ENCODE measurements at regions not wholly inside any gene's neighbourhood (a gene's known extent, or its start where the extent isn't known, plus 50 kb on each side); places are given as distances from the start of the nearest gene placed in this dataset.

- no peak for DNase-seq (ENCODE audit: low read depth in 2 of 2)
These were observed 70.8 kb upstream of the PGRMC2 start for GRCh38 chr4:128358231-128358912.

- no peak for DNase-seq (ENCODE audit: low read depth in 2 of 2)
These were observed 69.7 kb upstream of the PGRMC2 start for GRCh38 chr4:128357286-128357685.

- DNase-seq (ENCODE audit: low read depth in 2 of 2) = no peak
These were observed 67.7 kb upstream of the PGRMC2 start for GRCh38 chr4:128355305-128355704.

GRCh38 chr4:128354205-128354821, 66.7 kb upstream of the PGRMC2 start:
- DNase-seq (ENCODE audit: low read depth in 2 of 2) = no peak

DNA sequence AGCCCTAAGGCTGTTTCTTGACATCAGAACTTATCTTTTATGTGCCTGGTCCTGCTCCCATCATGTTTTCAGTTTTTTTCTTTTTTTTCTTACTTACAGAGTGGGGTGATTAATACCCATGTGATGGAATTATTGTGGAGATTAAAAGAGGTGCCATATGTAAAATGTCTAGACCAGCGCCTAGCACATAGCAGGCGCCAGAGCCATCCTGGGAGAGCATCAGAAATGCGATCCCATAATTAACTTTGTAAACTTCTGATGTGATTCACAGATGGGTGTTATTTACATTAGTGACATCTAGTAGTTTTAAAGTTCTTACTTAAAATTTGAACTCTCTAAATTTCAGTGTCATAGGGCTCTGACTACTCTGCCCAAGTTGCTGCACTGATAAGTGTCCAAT, 66.2 kb upstream of the PGRMC2 start:
- DNase-seq (ENCODE audit: low read depth in 2 of 2) = no peak

- DNase-seq (ENCODE audit: low read depth in 2 of 2) = no peak
These were observed 63.9 kb upstream of the PGRMC2 start for GRCh38 chr4:128351502-128351901.

DNA sequence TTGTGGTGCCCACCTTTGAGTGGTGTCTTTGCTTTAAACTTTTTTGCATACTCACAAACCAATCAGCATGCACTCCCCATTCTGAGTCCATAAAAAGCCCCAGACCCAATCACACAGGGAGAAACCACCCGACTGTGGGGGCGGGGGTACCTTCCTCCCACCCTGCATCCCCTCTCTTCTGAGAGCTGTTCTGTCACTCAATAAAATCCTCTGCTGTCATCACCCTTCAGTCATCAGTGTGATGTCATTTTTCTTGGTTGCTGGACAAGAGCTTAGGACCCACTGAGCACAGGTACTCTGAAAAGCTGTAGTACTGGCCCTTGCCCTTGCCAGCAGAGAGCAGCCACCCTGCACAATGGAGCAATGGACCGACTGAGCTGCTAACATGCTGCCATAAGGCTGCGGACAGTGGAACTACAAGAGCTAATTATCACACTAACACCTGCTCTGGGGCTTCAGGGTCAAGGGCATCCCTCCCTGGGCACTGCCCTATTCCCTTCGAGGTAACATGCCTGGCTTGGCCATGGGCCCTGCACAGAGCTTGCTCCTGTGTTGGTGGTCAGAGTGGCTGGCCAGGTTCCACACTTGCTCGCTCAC, 62.9 kb upstream of the PGRMC2 start:
- DNase-seq (ENCODE audit: low read depth in 2 of 2) = no peak

- no peak for DNase-seq (ENCODE audit: low read depth in 2 of 2)
These were observed 62.3 kb upstream of the PGRMC2 start for GRCh38 chr4:128349921-128350320.

- no peak for DNase-seq (ENCODE audit: low read depth in 2 of 2)
These were observed 60.5 kb upstream of the PGRMC2 start for GRCh38 chr4:128347930-128348660.

DNA sequence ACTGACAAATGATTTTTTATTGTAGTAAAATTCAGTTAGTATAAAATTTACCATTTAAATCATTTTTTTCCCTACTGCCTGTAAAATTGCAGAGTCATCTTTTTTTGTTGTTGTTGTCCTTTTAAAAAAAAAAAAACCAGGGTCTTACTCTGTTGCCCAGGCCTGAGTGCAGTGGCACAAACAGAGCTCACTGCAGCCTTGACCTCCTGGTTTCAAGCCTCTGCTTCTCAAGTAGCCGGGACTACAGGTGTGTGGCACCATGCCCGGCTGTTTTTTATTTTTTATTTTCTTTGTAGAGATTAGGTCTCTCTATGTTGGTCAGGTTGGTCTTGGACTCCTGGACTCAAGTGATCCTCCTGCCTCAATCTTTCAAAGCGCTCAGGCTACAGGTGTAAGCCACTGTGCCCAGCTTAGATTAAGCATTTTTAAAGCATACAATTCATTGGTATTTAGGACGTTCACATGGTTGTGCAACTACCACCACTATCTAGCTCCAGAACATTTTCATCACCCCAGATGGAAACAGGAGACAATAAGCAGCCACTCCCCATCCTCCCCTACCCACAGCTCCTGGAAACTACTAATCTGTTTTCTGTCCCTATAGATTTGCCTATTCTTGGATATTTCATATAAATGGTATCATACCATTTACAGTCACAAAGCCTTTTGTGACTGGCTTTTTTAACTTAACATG, 59.7 kb upstream of the PGRMC2 start:
- DNase-seq (ENCODE audit: low read depth in 2 of 2) = no peak

DNA sequence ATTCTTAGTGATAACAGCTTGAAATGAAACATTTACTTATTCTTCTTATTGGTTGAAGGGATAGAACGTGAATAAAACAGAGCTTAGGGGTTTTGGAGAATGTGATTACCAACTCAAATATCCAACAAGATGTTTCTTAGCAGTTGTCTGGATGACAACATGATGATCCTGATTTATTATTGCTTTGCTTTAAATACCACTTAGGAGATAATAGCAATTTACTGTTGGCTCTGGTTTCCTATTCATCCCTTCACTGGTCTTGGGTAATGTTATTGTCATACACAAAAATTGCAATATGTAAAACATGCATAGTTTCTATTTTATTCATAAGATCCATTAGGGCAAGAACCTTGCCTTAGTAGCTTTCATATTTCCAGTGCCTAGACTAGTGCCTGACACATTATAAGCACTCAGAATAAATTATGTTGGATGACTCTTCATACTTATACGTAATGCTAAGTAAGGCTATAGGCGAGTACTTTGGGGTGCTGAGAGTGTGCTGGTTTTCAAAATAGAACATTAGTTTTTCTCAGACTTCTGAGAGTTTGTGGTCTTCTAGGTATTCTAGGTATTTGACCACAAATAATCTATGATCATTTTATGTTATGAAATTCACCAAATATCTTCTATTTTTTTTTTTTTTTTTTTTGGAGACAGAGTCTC, 58.6 kb upstream of the PGRMC2 start:
- no peak for DNase-seq (ENCODE audit: low read depth in 2 of 2)

DNA sequence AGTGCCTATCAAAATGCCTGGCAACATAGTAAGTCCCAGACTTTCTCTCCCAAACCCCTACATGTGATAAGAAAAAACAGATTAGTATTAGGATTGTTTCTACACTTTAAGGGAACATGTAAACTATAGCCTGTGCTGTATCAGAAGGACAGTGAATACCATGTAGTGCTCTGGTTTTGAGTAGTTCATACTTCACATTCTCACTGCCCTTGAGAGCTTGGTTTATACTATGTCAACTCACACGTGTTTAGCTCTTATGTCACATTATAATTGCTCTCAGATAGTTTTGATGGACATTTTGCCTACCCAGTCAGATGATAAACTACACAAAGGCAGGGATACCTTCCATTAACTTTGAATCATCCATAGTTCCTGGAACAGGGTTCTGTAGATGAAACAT, 58.0 kb upstream of the PGRMC2 start:
- no peak for DNase-seq (ENCODE audit: low read depth in 2 of 2)

DNA sequence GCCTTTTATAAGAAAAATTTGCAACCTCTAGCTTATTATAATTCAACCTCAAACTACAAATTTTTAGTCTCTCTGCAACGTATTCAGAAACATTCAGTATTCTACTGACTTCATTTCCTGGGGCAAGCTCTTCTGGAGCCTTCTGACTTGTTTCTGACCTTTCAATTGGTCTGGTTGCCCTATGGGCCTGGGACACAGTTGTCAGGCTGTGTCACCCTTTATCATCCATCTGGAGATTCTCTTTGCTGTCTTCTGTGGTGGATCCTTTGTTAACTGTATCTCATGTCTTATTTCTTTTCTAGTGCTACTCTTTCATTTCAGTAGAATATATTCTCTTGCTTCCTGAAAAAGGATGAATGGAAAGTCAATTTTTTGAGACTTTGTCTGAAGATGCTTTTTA, 55.1 kb upstream of the PGRMC2 start:
- no peak for DNase-seq (ENCODE audit: low read depth in 2 of 2)

- no peak for DNase-seq (ENCODE audit: low read depth in 2 of 2)
These were observed 54.0 kb upstream of the PGRMC2 start for GRCh38 chr4:128341634-128342033.

DNA sequence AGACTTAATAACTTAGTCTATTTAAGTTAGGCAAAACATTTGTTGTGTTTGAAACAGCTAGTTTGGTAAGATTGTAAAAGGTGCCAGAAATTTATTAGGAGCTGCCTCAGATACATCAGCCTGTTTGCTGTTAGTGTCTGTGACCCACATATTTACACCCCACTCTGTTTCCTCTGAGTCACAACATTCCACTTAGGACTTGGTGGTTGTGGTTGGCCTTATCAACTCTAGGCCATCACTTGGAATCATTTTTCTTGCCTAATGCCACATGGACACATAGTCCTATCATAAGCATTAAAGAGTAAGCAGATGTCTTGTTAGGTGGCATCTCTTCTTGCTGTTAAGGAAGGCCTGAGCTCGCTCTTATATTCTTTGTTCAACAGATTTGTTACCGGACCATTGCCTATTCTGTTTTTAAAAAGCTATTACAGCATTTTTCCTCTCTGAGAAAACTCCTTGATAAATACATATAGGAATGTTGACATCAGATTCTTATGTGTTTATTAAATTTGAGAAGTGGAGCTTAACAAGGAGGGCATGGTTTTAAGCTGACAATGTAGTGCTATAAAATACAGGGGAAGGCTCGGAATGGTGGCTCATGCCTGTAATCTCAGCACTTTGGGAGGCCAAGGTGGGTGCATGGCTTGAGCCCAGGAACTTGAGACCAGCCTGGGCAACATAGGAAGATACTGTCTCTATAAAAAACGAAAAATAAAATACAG, 51.2 kb upstream of the PGRMC2 start:
- no peak for DNase-seq (ENCODE audit: low read depth in 2 of 2)

GRCh38 chr4:128337863-128338262, 50.2 kb upstream of the PGRMC2 start:
- DNase-seq (ENCODE audit: low read depth in 2 of 2) = no peak
